PC-9 (cell line): ENCODE measurements at regions not wholly inside any gene's neighbourhood (a gene's known extent, or its start where the extent isn't known, plus 50 kb on each side); places are given as distances from the start of the nearest gene placed in this dataset.

Source experiments
- BruUV-seq: library from RNA; stranded (reverse); fragments of 400-500 nt; replicated peaks from 2 replicates; lab custom pipeline; 2021; lab: Mats Ljungman, UMichigan
- CTCF ChIA-PET: fragments of 300-600 bp; sonication (Branson Sonifier 250); formaldehyde crosslinking; loops from one replicate; lab custom pipeline; 2022; ENCODE audit warnings: antibody characterized with exemption; lab: Charles Lee
- POLR2A ChIA-PET: fragments of 300-600 bp; sonication (Branson Sonifier 250); formaldehyde crosslinking; loops from one replicate; lab custom pipeline; 2022; ENCODE audit warnings: antibody characterized with exemption; ENCODE audit not compliant: unreplicated experiment; lab: Charles Lee
- DNase-seq, 2 experiments: peaks; one replicate each; pipeline versions ENCODE4 v3.0.0 to v3.0.0-alpha.2; 2015 to 2022; ENCODE audit warnings: mixed read lengths in 1 of 2
- H2AFZ ChIP-seq: fragments of 200-600 bp; sonication (generic); 2 replicates; pipeline ENCODE4 v1.8.1; 2017; ENCODE audit warnings: antibody characterized with exemption
- H3F3A ChIP-seq: fragments of 200-600 bp; sonication (generic); 2 replicates; pipeline ENCODE4 v1.8.1; 2017; ENCODE audit warnings: antibody characterized with exemption, mild to moderate bottlenecking, low read depth; ENCODE audit not compliant: insufficient read depth
- H3K27ac ChIP-seq: fragments of 200-600 bp; sonication (generic); 2 replicates; pipeline ENCODE4 v1.6.1; 2016; ENCODE audit warnings: mixed run types
- H3K27me3 ChIP-seq: fragments of 200-600 bp; sonication (generic); 2 replicates; pipeline ENCODE4 v1.6.1; 2016; ENCODE audit warnings: low read depth, mixed run types; ENCODE audit not compliant: insufficient read depth
- H3K36me3 ChIP-seq: fragments of 200-600 bp; sonication (generic); 2 replicates; pipeline ENCODE4 v1.6.1; 2016; ENCODE audit warnings: low read depth, mixed run types
- H3K4me1 ChIP-seq: fragments of 200-600 bp; sonication (generic); replicated peaks from 2 replicates; pipeline ENCODE4 v1.6.1; 2016; ENCODE audit warnings: mixed run types; ENCODE audit not compliant: insufficient read depth
- H3K4me2 ChIP-seq: fragments of 200-600 bp; sonication (generic); 2 replicates; pipeline ENCODE4 v1.6.1; 2017; ENCODE audit warnings: mixed run types
- H3K4me3 ChIP-seq: fragments of 200-600 bp; sonication (generic); 2 replicates; pipeline ENCODE4 v1.6.1; 2016; ENCODE audit warnings: mixed run types
- H3K79me2 ChIP-seq: fragments of 200-600 bp; sonication (generic); 2 replicates; pipeline ENCODE4 v1.6.1; 2017; ENCODE audit warnings: low read depth, mixed run types
- H3K9me2 ChIP-seq: fragments of 200-600 bp; sonication (generic); 2 replicates; pipeline ENCODE4 v1.8.1; 2017; ENCODE audit warnings: mild to moderate bottlenecking; ENCODE audit not compliant: insufficient read depth
- H3K9me3 ChIP-seq: fragments of 200-600 bp; sonication (generic); 2 replicates; pipeline ENCODE4 v1.8.1; 2016; ENCODE audit warnings: low read depth; ENCODE audit not compliant: insufficient read depth
- H4K20me1 ChIP-seq: fragments of 200-600 bp; sonication (generic); 2 replicates; pipeline ENCODE4 v1.8.1; 2017; ENCODE audit not compliant: insufficient read depth
- EZH2 ChIP-seq: fragments of 200-600 bp; sonication (generic); IDR thresholded peaks from 2 replicates; pipeline ENCODE4 v1.8.0; 2017; ENCODE audit warnings: antibody characterized with exemption, low read depth
- intact Hi-C: fragments of 100-400 bp; cut with micrococcal nuclease; formaldehyde crosslinking; loops from one replicate; pipeline ENCODE4 v1.10.0; 2022; ENCODE audit not compliant: unreplicated experiment
- TF ChIP-seq, protein P1 (sequence below): fragments of 200-600 bp; sonication (generic); conservative IDR thresholded peaks from 2 replicates; pipeline ENCODE4 v1.6.1; 2017; ENCODE audit warnings: mixed run types, antibody characterized with exemption, mild to moderate bottlenecking, moderate library complexity

DNA sequence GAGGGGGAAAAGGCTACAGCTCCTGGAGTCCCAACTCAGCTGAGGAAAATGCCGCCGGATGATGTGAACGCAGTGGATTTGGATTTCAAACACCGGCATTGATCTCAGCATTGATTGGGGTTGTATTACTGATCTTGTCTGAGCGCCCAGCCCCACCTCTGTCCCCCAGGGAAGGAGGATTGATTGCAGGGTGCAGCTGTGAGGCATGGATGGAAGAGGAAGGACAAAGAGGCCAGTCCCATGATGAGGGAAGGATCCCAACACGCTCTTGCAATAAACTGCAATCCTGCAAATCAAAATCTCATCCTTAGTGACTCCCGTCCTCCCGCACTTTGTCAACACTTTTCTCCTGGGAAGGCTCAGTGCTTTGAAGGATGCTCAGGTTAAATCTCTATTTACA, 242.3 kb upstream of the PROX1 start:
- no peaks in the 10 kb centered on the region; the same call in 1 of the 2 replicates for H3K9me3 ChIP-seq
- no peaks in the 10 kb centered on the region for H3K79me2 ChIP-seq
- H3K4me1 ChIP-seq = no peaks in the 10 kb centered on the region
- H3K27ac ChIP-seq = no peak overlapping the region
- BruUV-seq = no TSS peak
- H3K4me3 ChIP-seq = no peak overlapping the region
- no peaks in the 10 kb centered on the region for H4K20me1 ChIP-seq
- no peaks in the 10 kb centered on the region for H3K27me3 ChIP-seq
- DNase-seq = no peak
- ChIA-PET CTCF (no interaction called here), POLR2A (no interaction called here)
- TF ChIP-seq, protein P1, sequence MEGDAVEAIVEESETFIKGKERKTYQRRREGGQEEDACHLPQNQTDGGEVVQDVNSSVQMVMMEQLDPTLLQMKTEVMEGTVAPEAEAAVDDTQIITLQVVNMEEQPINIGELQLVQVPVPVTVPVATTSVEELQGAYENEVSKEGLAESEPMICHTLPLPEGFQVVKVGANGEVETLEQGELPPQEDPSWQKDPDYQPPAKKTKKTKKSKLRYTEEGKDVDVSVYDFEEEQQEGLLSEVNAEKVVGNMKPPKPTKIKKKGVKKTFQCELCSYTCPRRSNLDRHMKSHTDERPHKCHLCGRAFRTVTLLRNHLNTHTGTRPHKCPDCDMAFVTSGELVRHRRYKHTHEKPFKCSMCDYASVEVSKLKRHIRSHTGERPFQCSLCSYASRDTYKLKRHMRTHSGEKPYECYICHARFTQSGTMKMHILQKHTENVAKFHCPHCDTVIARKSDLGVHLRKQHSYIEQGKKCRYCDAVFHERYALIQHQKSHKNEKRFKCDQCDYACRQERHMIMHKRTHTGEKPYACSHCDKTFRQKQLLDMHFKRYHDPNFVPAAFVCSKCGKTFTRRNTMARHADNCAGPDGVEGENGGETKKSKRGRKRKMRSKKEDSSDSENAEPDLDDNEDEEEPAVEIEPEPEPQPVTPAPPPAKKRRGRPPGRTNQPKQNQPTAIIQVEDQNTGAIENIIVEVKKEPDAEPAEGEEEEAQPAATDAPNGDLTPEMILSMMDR = no peak
- TF ChIP-seq EZH2 = no peak
- H3K9me2 ChIP-seq = no peaks in the 10 kb centered on the region
- intact Hi-C loops = no loop called here
- H3K36me3 ChIP-seq = no peaks in the 10 kb centered on the region
- H3F3A ChIP-seq = no peaks in the 10 kb centered on the region
- no peak overlapping the region for H2AFZ ChIP-seq
- H3K4me2 ChIP-seq = no peak overlapping the region

DNA sequence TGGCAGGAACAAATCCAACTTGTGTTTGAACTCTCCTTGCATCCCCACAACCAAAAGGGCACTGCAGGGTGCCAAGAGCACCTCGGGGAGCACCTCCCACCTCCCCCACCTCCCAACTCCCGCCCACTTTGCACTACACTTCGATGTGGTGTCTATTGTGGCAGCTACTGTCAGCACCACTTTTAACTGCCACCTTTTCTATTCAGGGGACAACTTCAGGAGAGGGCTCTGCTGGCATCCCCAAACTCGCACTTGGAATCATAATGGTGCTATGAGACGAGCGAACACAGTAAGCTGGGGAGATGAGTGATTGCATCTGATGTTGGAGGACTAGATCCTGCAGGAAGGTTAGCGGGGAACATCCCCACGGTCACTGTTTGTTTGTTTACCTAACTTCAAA, 238.2 kb upstream of the PROX1 start:
- Histone ChIP-seq H3K4me3 (no peak overlapping the region), H3K79me2 (no peaks in the 10 kb centered on the region), H3K9me3 (no peaks in the 10 kb centered on the region; the same call in 1 of the 2 replicates), H3K27ac (no peak overlapping the region), H3K27me3 (no peaks in the 10 kb centered on the region), H3K9me2 (no peaks in the 10 kb centered on the region), H3K4me1 (no peaks in the 10 kb centered on the region), H2AFZ (no peak overlapping the region), H3K4me2 (no peak overlapping the region), H3F3A (no peaks in the 10 kb centered on the region), H3K36me3 (no peaks in the 10 kb centered on the region), H4K20me1 (no peaks in the 10 kb centered on the region)
- POLR2A ChIA-PET = no interaction called here
- no peak for DNase-seq
- TF ChIP-seq, protein P1 = no peak
- no peak for TF ChIP-seq EZH2
- CTCF ChIA-PET = no interaction called here
- no TSS peak for BruUV-seq
- intact Hi-C loops = no loop called here

DNA sequence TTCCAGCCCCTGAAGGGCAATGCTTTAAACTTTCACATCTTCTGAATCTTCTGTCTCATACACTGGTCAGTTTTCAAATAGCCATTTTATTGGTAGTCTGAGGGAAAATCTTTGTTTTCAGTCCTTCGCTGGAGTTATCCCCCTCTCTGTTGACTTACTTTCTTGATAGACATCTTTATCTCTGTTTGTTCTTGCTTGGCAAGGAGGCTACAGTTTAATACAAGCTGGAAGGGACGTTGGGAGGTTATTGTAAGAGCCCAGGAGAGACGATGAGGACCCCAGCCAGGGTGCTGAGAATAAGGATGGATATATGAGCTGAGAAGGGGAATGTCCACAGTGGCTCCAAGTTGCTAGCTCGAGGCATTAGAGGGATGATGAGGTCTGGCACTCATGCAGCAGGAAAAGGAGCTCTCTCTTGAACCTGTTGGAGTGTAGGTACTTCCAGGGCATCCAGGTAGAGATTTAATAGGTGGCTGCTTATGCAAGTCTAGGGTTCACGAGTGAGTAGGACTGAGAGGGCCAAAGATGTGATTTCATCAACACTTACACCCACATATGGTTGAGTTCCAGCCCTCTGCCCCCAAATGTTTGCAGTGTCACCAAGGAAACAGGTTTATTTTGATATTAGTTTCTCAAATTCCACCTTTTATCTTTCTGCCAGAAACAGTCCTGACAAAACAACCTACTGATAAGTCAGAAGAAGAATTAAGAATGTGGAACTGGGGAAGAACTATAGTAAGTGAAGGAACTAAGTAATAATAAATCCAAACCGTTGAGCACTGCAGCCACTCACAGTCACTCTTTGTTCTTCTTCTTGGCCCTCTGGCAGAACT, 237.3 kb upstream of the PROX1 start:
- H3K9me3 ChIP-seq = no peaks in the 10 kb centered on the region; the same call in 1 of the 2 replicates
- no peaks in the 10 kb centered on the region for H3K79me2 ChIP-seq
- H3F3A ChIP-seq = no peaks in the 10 kb centered on the region
- H3K4me1 ChIP-seq = no peaks in the 10 kb centered on the region
- no peak overlapping the region for H3K27ac ChIP-seq
- no peaks in the 10 kb centered on the region for H3K36me3 ChIP-seq
- CTCF ChIA-PET = no interaction called here
- H3K4me2 ChIP-seq = no peak overlapping the region
- no peaks in the 10 kb centered on the region for H3K9me2 ChIP-seq
- no peak for DNase-seq
- POLR2A ChIA-PET = no interaction called here
- H4K20me1 ChIP-seq = no peaks in the 10 kb centered on the region
- no peak overlapping the region for H3K4me3 ChIP-seq
- intact Hi-C loops = no loop called here
- H2AFZ ChIP-seq = no peak overlapping the region
- TF ChIP-seq, protein P1 = no peak
- TF ChIP-seq EZH2 = no peak
- no peaks in the 10 kb centered on the region for H3K27me3 ChIP-seq
- no TSS peak for BruUV-seq
